ENCODE measurements at regions not wholly inside any gene's neighbourhood (a gene's known extent, or its start where the extent isn't known, plus 50 kb on each side); places are given as distances from the start of the nearest gene placed in this dataset.

DNA sequence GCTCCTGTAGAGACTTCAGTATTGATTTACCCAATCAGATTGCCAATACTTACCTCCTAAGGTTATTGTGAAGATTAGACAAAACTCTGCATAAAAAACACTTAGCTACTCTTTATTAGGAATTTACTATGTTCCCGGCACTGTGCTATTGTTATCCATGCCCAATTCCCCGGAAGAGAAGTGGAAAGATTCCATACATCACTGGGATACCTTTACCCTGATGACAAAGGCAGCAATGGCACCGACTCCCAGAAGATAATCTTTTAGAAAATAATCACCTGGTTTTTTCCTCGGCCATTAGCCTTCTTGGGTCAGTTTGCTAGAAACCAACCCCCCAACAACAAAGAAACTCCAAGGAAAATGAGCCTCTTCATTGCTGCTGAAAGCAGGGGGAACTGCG is 226.0 kb downstream of the SNX18 start:
- TF ChIP-seq, protein P1, sequence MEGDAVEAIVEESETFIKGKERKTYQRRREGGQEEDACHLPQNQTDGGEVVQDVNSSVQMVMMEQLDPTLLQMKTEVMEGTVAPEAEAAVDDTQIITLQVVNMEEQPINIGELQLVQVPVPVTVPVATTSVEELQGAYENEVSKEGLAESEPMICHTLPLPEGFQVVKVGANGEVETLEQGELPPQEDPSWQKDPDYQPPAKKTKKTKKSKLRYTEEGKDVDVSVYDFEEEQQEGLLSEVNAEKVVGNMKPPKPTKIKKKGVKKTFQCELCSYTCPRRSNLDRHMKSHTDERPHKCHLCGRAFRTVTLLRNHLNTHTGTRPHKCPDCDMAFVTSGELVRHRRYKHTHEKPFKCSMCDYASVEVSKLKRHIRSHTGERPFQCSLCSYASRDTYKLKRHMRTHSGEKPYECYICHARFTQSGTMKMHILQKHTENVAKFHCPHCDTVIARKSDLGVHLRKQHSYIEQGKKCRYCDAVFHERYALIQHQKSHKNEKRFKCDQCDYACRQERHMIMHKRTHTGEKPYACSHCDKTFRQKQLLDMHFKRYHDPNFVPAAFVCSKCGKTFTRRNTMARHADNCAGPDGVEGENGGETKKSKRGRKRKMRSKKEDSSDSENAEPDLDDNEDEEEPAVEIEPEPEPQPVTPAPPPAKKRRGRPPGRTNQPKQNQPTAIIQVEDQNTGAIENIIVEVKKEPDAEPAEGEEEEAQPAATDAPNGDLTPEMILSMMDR (IDR thresholded peaks at IDR 0.05; ENCODE audit: unreplicated experiment), result no peak
- Mint-ChIP-seq H3K9me3 (ENCODE audit: low read depth) (no peaks in the 10 kb centered on the region), H3K27ac (no peak overlapping the region), H3K4me3 (ENCODE audit: low read depth) (no peak overlapping the region), H3K27me3 (peaks cover 15% of the 10 kb centered on the region), H3K36me3 (ENCODE audit: insufficient read depth) (no peaks in the 10 kb centered on the region), H3K4me1 (ENCODE audit: low read depth) (peaks cover 13% of the 10 kb centered on the region)
- DNase-seq (ENCODE audit: low spot score, unreplicated experiment), result no peak

DNA sequence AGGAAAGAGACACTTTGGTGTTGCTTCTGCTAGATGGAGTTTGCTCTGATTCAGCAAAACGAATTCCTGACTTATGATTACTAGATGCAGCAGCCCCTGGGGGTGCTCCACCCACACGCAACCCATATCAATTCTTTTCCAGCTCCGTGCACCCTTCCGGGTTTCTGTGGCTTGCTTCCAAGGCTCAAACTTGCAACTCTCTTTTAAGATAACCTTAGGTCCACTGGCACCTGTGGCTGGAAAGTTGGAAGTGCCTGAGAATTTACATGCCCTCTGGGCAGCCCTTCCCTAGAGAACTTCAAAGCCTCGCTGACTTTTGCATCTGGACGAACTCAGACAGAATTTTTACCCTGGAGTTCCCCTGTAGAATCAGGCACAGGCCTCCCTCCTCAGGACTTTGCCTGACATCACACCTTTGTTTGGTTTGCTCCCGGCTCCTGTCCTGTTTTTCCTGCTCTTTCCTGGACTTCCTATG is 224.9 kb downstream of the SNX18 start:
- Mint-ChIP-seq H3K27me3 (peaks cover 18% of the 10 kb centered on the region), H3K27ac (no peak overlapping the region)
- TF ChIP-seq, protein P1 (IDR thresholded peaks at IDR 0.05; ENCODE audit: unreplicated experiment), result no peak

DNA sequence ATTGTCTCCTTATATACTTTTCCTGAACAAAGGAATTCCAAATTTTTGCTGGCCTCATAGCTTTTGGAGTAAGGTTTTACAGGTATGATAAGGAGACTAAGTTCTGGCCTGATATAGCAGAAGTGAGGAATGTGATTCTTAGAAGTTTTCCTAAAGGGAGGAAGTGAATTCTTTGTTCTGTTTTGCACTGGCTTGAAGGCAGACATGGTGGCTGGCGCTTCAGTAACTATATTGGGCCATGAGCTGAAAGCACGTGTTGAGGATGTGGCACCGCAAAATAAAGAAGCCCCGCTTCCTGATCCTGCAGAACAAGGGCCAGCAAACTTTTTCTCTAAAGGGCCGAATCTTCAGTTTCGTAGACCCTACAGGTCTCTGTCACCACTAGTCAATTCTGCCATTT is 224.2 kb downstream of the SNX18 start:
- TF ChIP-seq, protein P1 (IDR thresholded peaks at IDR 0.05; ENCODE audit: unreplicated experiment), result no peak
- H3K27ac Mint-ChIP-seq, result no peak overlapping the region
- peaks cover 13% of the 10 kb centered on the region for H3K4me1 Mint-ChIP-seq (ENCODE audit: low read depth)
- DNase-seq (ENCODE audit: low spot score, unreplicated experiment), result no peak
- H3K4me3 Mint-ChIP-seq (ENCODE audit: low read depth), result no peak overlapping the region
- H3K36me3 Mint-ChIP-seq (ENCODE audit: insufficient read depth), result no peaks in the 10 kb centered on the region
- H3K27me3 Mint-ChIP-seq, result peaks cover 18% of the 10 kb centered on the region
- H3K9me3 Mint-ChIP-seq (ENCODE audit: low read depth), result no peaks in the 10 kb centered on the region

More for the DNA sequence above, 224.9 kb downstream of the SNX18 start:
- Mint-ChIP-seq H3K36me3 (ENCODE audit: insufficient read depth) (no peaks in the 10 kb centered on the region), H3K4me3 (ENCODE audit: low read depth) (no peak overlapping the region), H3K9me3 (ENCODE audit: low read depth) (no peaks in the 10 kb centered on the region), H3K4me1 (ENCODE audit: low read depth) (peaks cover 13% of the 10 kb centered on the region)
- no peak for DNase-seq (ENCODE audit: low spot score, unreplicated experiment)

DNA sequence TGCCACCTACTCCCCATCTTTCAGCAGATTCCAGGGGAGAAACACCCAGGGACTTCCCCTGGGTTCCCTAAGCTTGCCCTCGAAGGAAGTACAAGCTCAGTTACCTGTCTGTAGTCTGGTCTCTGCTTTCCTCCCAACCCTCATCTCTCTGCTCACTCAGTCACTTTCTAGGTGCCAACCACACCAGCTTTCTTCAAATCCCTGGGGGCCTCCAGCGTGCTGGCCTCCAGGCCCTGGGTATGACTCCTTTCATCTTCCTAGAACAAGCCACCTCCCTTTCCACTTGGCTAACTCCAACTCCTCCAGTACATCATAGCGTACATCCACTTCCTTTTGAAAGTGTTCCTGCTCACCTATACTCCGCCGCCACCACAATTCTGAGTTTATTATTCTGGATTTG is 222.6 kb downstream of the SNX18 start:
- H3K4me1 Mint-ChIP-seq (ENCODE audit: low read depth), result peaks cover 13% of the 10 kb centered on the region
- TF ChIP-seq, protein P1 (IDR thresholded peaks at IDR 0.05; ENCODE audit: unreplicated experiment), result no peak
- H3K9me3 Mint-ChIP-seq (ENCODE audit: low read depth), result no peaks in the 10 kb centered on the region
- H3K36me3 Mint-ChIP-seq (ENCODE audit: insufficient read depth), result no peaks in the 10 kb centered on the region
- no peak for DNase-seq (ENCODE audit: low spot score, unreplicated experiment)
- H3K27ac Mint-ChIP-seq, result no peak overlapping the region
- H3K27me3 Mint-ChIP-seq, result peaks cover 26% of the 10 kb centered on the region
- no peak overlapping the region for H3K4me3 Mint-ChIP-seq (ENCODE audit: low read depth)

DNA sequence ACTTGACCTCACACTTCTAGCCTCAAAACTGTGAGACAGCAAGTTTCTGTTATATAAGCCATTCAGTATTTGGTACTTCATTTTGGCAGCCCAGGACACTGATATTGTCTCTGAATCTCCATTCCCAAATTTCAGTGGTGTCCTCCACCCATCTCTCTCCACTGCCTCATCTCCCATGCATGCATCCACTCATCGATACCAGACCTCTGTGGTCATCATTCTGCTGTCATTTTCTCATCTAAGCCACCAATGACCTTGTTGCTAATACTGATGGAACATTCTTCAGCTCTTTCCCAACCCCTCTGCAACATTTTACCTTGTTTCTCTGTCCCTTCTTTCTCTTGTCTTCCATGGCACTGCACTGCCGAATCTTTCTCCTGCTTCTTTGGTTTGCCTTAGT is 221.8 kb downstream of the SNX18 start:
- H3K36me3 Mint-ChIP-seq (ENCODE audit: insufficient read depth), result no peaks in the 10 kb centered on the region
- H3K4me1 Mint-ChIP-seq (ENCODE audit: low read depth), result peaks cover 10% of the 10 kb centered on the region
- no peak overlapping the region for H3K4me3 Mint-ChIP-seq (ENCODE audit: low read depth)
- H3K27me3 Mint-ChIP-seq, result peaks cover 26% of the 10 kb centered on the region
- H3K9me3 Mint-ChIP-seq (ENCODE audit: low read depth), result no peaks in the 10 kb centered on the region
- no peak for DNase-seq (ENCODE audit: low spot score, unreplicated experiment)
- TF ChIP-seq, protein P1 (IDR thresholded peaks at IDR 0.05; ENCODE audit: unreplicated experiment), result no peak
- H3K27ac Mint-ChIP-seq, result no peak overlapping the region
